ACC112 (cell line): ENCODE measurements at regions not wholly inside any gene's neighbourhood (a gene's known extent, or its start where the extent isn't known, plus 50 kb on each side); places are given as distances from the start of the nearest gene placed in this dataset.
A peak's percentile ranks its signal among the peaks of the same experiment; 100 is the strongest.
"Not testable (repeated sequence)": the region's sequence is repeated elsewhere in the genome, so short reads cannot be mapped to it uniquely, and the experiment has no call there.

ENCODE experiments used
- H2AFZ ChIP-seq: fragments of 200-600 bp; sonication (generic); one replicate; pipeline ENCODE4 v1.6.0; 2017; ENCODE audit warnings: antibody characterized with exemption, low read length; ENCODE audit not compliant: unreplicated experiment
- H3K27ac ChIP-seq: fragments of 200-600 bp; sonication (generic); 2 replicates; pipeline ENCODE4 v1.5.1; 2014; ENCODE audit warnings: low read depth, mild to moderate bottlenecking, antibody characterized with exemption, low read length, moderate library complexity
- H3K27me3 ChIP-seq: fragments of 200-600 bp; sonication (generic); 2 replicates; pipeline ENCODE4 v1.6.1; 2014; ENCODE audit warnings: mild to moderate bottlenecking, antibody characterized with exemption, low read length, moderate library complexity, mixed read lengths; ENCODE audit not compliant: insufficient read depth
- H3K36me3 ChIP-seq: fragments of 200-600 bp; sonication (generic); 2 replicates; pipeline ENCODE4 v1.6.1; 2016; ENCODE audit warnings: mild to moderate bottlenecking, antibody characterized with exemption, low read length, moderate library complexity, mixed read lengths; ENCODE audit not compliant: insufficient read depth
- H3K4me1 ChIP-seq: fragments of 200-600 bp; sonication (generic); one replicate; pipeline ENCODE4 v1.6.1; 2016; ENCODE audit warnings: low read length, mixed read lengths; ENCODE audit not compliant: insufficient read depth, unreplicated experiment, control insufficient read depth
- H3K4me3 ChIP-seq: fragments of 200-600 bp; sonication (generic); 2 replicates; pipeline ENCODE4 v1.5.1; 2014; ENCODE audit warnings: mild to moderate bottlenecking, low read depth, low read length
- H3K79me2 ChIP-seq: fragments of 200-600 bp; sonication (generic); one replicate; pipeline ENCODE4 v1.6.0; 2016; ENCODE audit warnings: low read length; ENCODE audit not compliant: control insufficient read depth, unreplicated experiment, insufficient read depth

- Histone ChIP-seq H3K4me3 (no peak overlapping the region), H3K4me1 (peaks cover 9% of the 10 kb centered on the region), H3K36me3 (no peaks in the 10 kb centered on the region), H3K27ac (no peak overlapping the region), H3K79me2 (no peaks in the 10 kb centered on the region), H3K27me3 (no peaks in the 10 kb centered on the region), H2AFZ (no peak overlapping the region)
These were observed 301.9 kb downstream of the HGF start for GRCh38 chr7:81467964-81468363.

GRCh38 chr7:81462672-81463071 is 307.2 kb downstream of the HGF start:
- Histone ChIP-seq H2AFZ (no peak overlapping the region), H3K79me2 (no peaks in the 10 kb centered on the region), H3K4me1 (peaks cover 11% of the 10 kb centered on the region), H3K4me3 (no peak overlapping the region), H3K27ac (no peak overlapping the region), H3K36me3 (no peaks in the 10 kb centered on the region), H3K27me3 (no peaks in the 10 kb centered on the region)

- no peak overlapping the region for H3K4me3 ChIP-seq
- no peaks in the 10 kb centered on the region for H3K79me2 ChIP-seq
- H3K27ac ChIP-seq: no peak overlapping the region
- H3K36me3 ChIP-seq: no peaks in the 10 kb centered on the region
- H3K4me1 ChIP-seq: peaks cover 11% of the 10 kb centered on the region
- H3K27me3 ChIP-seq: no peaks in the 10 kb centered on the region
- H2AFZ ChIP-seq: no peak overlapping the region
These were observed 309.4 kb downstream of the HGF start for GRCh38 chr7:81460250-81461045.

- Histone ChIP-seq H3K4me3 (no peak overlapping the region), H3K27me3 (no peaks in the 10 kb centered on the region), H2AFZ (no peak overlapping the region), H3K79me2 (no peaks in the 10 kb centered on the region), H3K27ac (no peak overlapping the region), H3K36me3 (no peaks in the 10 kb centered on the region), H3K4me1 (peaks cover 11% of the 10 kb centered on the region)
These were observed 310.4 kb downstream of the HGF start for GRCh38 chr7:81459485-81459884.

- Histone ChIP-seq H3K79me2 (no peaks in the 10 kb centered on the region), H3K4me3 (no peak overlapping the region), H3K36me3 (no peaks in the 10 kb centered on the region), H3K27ac (no peak overlapping the region), H2AFZ (no peak overlapping the region), H3K27me3 (no peaks in the 10 kb centered on the region), H3K4me1 (peaks cover 9% of the 10 kb centered on the region)
These were observed 311.9 kb downstream of the HGF start for GRCh38 chr7:81457852-81458522.

- not testable (repeated sequence) for H3K4me1 ChIP-seq, H3K4me3 ChIP-seq, H3K27ac ChIP-seq
These were observed 316.1 kb downstream of the HGF start for GRCh38 chr7:81453770-81454169.

GRCh38 chr7:81449105-81449504 is 320.7 kb downstream of the HGF start:
- Histone ChIP-seq H3K27me3 (no peaks in the 10 kb centered on the region), H3K4me3 (no peak overlapping the region), H3K36me3 (no peaks in the 10 kb centered on the region), H2AFZ (peak overlapping the region; percentile 22), H3K4me1 (peaks cover 16% of the 10 kb centered on the region), H3K27ac (no peak overlapping the region), H3K79me2 (no peaks in the 10 kb centered on the region)

More at GRCh38 chr7:81453770-81454169, 316.1 kb downstream of the HGF start:
- H3K79me2 ChIP-seq, H3K27me3 ChIP-seq, H2AFZ ChIP-seq, H3K36me3 ChIP-seq: not testable (repeated sequence)

GRCh38 chr7:81447351-81447952 is 322.4 kb downstream of the HGF start:
- Histone ChIP-seq H2AFZ (peak overlapping the region; percentile 11), H3K27me3 (no peaks in the 10 kb centered on the region), H3K4me3 (no peak overlapping the region), H3K36me3 (no peaks in the 10 kb centered on the region), H3K4me1 (peaks cover 16% of the 10 kb centered on the region), H3K79me2 (no peaks in the 10 kb centered on the region), H3K27ac (no peak overlapping the region)

GRCh38 chr7:81446212-81446611 is 323.6 kb downstream of the HGF start:
- Histone ChIP-seq H3K4me1 (peaks cover 16% of the 10 kb centered on the region), H3K79me2 (no peaks in the 10 kb centered on the region), H3K36me3 (no peaks in the 10 kb centered on the region), H3K27me3 (no peaks in the 10 kb centered on the region), H3K4me3 (no peak overlapping the region), H2AFZ (peak overlapping the region; percentile 55), H3K27ac (no peak overlapping the region)

GRCh38 chr7:81445462-81445861 is 324.4 kb downstream of the HGF start:
- Histone ChIP-seq H3K79me2 (no peaks in the 10 kb centered on the region), H3K4me3 (no peak overlapping the region), H3K36me3 (no peaks in the 10 kb centered on the region), H3K27me3 (no peaks in the 10 kb centered on the region), H2AFZ (no peak overlapping the region), H3K4me1 (peaks cover 16% of the 10 kb centered on the region), H3K27ac (no peak overlapping the region)
